ENCODE measurements at regions not wholly inside any gene's neighbourhood (a gene's known extent, or its start where the extent isn't known, plus 50 kb on each side); places are given as distances from the start of the nearest gene placed in this dataset.

- TF ChIP-seq CTCF (IDR thresholded peaks at IDR 0.05; ENCODE audit: low read length) (no peak), EZH2 (IDR thresholded peaks at IDR 0.05; ENCODE audit: borderline replicate concordance, low read length) (no peak)
Observed at GRCh38 chr3:67860429-67860828, 206.0 kb upstream of the SUCLG2 start.

All from OCI-LY1 (cell line).